HEK293 (cell line): ENCODE measurements at regions not wholly inside any gene's neighbourhood (a gene's known extent, or its start where the extent isn't known, plus 50 kb on each side); places are given as distances from the start of the nearest gene placed in this dataset.
A peak's percentile ranks its signal among the peaks of the same experiment; 100 is the strongest.

Source experiments
- CTCF ChIA-PET: fragments of 350-600 bp; formaldehyde crosslinking; extraction: SDS; loops from one replicate; lab custom pipeline; 2021; ENCODE audit warnings: antibody characterized with exemption; lab: Yijun Ruan, JAX
- POLR2A ChIA-PET: fragments of 300-600 bp; formaldehyde crosslinking; extraction: SDS; loops from one replicate; lab custom pipeline; 2020; ENCODE audit warnings: antibody characterized with exemption, inconsistent platforms; lab: Yijun Ruan, JAX
- H3K27ac ChIP-seq: fragments of 200-500 bp; sonication (Bioruptor generic); 2 replicates; pipeline ENCODE4 v1.5.1; 2014; ENCODE audit warnings: low read depth, low read length, control low read depth, inconsistent platforms; ENCODE audit errors: extremely low read depth
- H3K36me3 ChIP-seq, 2 experiments: fragments of 200-500 bp in 1 of 2; sonication (Bioruptor generic) in 1 of 2; 1 replicate in 1 of 2; 2 replicates in 1 of 2; pipeline ENCODE4 v1.5.1; 2014 to 2017; ENCODE audit warnings: inconsistent platforms in 2 of 2, low read length in 2 of 2; ENCODE audit not compliant: control insufficient read depth in 2 of 2, insufficient read depth in 1 of 2
- H3K4me1 ChIP-seq: fragments of 200-500 bp; sonication (Bioruptor generic); 2 replicates; pipeline ENCODE4 v1.5.1; 2014; ENCODE audit warnings: mild to moderate bottlenecking, low read length, inconsistent platforms; ENCODE audit not compliant: control insufficient read depth, insufficient read depth
- H3K4me3 ChIP-seq: 2 replicates; pipeline ENCODE4 v1.5.1; 2011; ENCODE audit warnings: low read depth, mild to moderate bottlenecking, control low read depth, low read length, moderate library complexity
- H3K9me3 ChIP-seq: fragments of 200-500 bp; sonication (Bioruptor generic); 2 replicates; pipeline ENCODE4 v1.5.1; 2014; ENCODE audit warnings: low read depth, low read length, inconsistent platforms; ENCODE audit not compliant: control insufficient read depth, insufficient read depth
- BCL6B ChIP-seq: fragments of 450-650 bp; formaldehyde crosslinking; IDR thresholded peaks from 2 replicates; pipeline ENCODE4 v1.5.1; 2017; ENCODE audit warnings: missing biosample characterization, missing genetic modification characterization
- HOXA7 ChIP-seq: sonication (generic); formaldehyde crosslinking; IDR thresholded peaks from 2 replicates; pipeline ENCODE4 v1.8.1; 2022; ENCODE audit warnings: missing genetic modification reagents, borderline replicate concordance
- IKZF3 ChIP-seq: fragments of 450-650 bp; IDR thresholded peaks from 2 replicates; pipeline ENCODE4 v1.5.0; 2018; ENCODE audit warnings: missing biosample characterization, mild to moderate bottlenecking, missing genetic modification characterization, moderate library complexity
- KLF17 ChIP-seq: fragments of 450-650 bp; formaldehyde crosslinking; IDR thresholded peaks from 2 replicates; pipeline ENCODE4 v1.5.1; 2016; ENCODE audit warnings: missing biosample characterization, missing genetic modification characterization
- PRDM1 ChIP-seq: fragments of 450-650 bp; formaldehyde crosslinking; IDR thresholded peaks from 2 replicates; pipeline ENCODE4; 2016; ENCODE audit warnings: missing biosample characterization, missing genetic modification characterization
- SCRT2 ChIP-seq: fragments of 450-650 bp; formaldehyde crosslinking; IDR thresholded peaks from 2 replicates; pipeline ENCODE4 v1.5.1; 2016; ENCODE audit warnings: missing biosample characterization, missing genetic modification characterization
- SP3 ChIP-seq: fragments of 450-650 bp; formaldehyde crosslinking; IDR thresholded peaks from 2 replicates; pipeline ENCODE4 v1.5.1; 2016; ENCODE audit warnings: missing biosample characterization, missing genetic modification characterization
- ZBTB1 ChIP-seq: fragments of 450-650 bp; formaldehyde crosslinking; IDR thresholded peaks from 2 replicates; pipeline ENCODE4 v1.5.1; 2016; ENCODE audit warnings: missing biosample characterization, missing genetic modification characterization
- ZFP37 ChIP-seq: fragments of 450-650 bp; formaldehyde crosslinking; IDR thresholded peaks from 2 replicates; pipeline ENCODE4 v1.5.1; 2016; ENCODE audit warnings: missing biosample characterization, missing genetic modification characterization
- ZFP41 ChIP-seq: fragments of 450-650 bp; formaldehyde crosslinking; IDR thresholded peaks from 2 replicates; pipeline ENCODE4 v1.5.1; 2016; ENCODE audit warnings: missing biosample characterization, missing genetic modification characterization, borderline replicate concordance
- ZIC2 ChIP-seq: fragments of 450-650 bp; formaldehyde crosslinking; IDR thresholded peaks from 2 replicates; pipeline ENCODE4 v1.5.1; 2016; ENCODE audit warnings: missing biosample characterization, missing genetic modification characterization
- ZNF146 ChIP-seq: fragments of 450-650 bp; formaldehyde crosslinking; IDR thresholded peaks from 2 replicates; pipeline ENCODE4 v1.5.1; 2016; ENCODE audit warnings: missing biosample characterization, missing genetic modification characterization
- ZNF16 ChIP-seq: fragments of 450-650 bp; formaldehyde crosslinking; IDR thresholded peaks from 2 replicates; pipeline ENCODE4 v1.5.1; 2016; ENCODE audit warnings: low read depth, missing biosample characterization, missing genetic modification characterization
- ZNF23 ChIP-seq: fragments of 450-650 bp; formaldehyde crosslinking; IDR thresholded peaks from 2 replicates; pipeline ENCODE4 v1.5.1; 2016; ENCODE audit warnings: missing biosample characterization, missing genetic modification characterization, borderline replicate concordance
- ZNF266 ChIP-seq: fragments of 450-650 bp; formaldehyde crosslinking; IDR thresholded peaks from 2 replicates; pipeline ENCODE4 v1.5.1; 2016; ENCODE audit warnings: missing biosample characterization, missing genetic modification characterization, low read depth
- ZNF585B ChIP-seq: fragments of 450-650 bp; formaldehyde crosslinking; IDR thresholded peaks from 2 replicates; pipeline ENCODE4 v1.5.1; 2016; ENCODE audit warnings: missing biosample characterization, missing genetic modification characterization
- ZNF654 ChIP-seq: fragments of 450-650 bp; formaldehyde crosslinking; IDR thresholded peaks from 2 replicates; pipeline ENCODE4 v1.5.1; 2016; ENCODE audit warnings: low read depth, missing biosample characterization, missing genetic modification characterization
- ZNF707 ChIP-seq: fragments of 450-650 bp; formaldehyde crosslinking; IDR thresholded peaks from 2 replicates; pipeline ENCODE4 v1.5.1; 2016; ENCODE audit warnings: missing biosample characterization, missing genetic modification characterization
- ZNF76 ChIP-seq: fragments of 450-650 bp; formaldehyde crosslinking; IDR thresholded peaks from 2 replicates; pipeline ENCODE4; 2016; ENCODE audit warnings: low read depth, missing biosample characterization, missing genetic modification characterization, borderline replicate concordance
- ZSCAN30 ChIP-seq: fragments of 450-650 bp; IDR thresholded peaks from 2 replicates; pipeline ENCODE4 v1.5.1; 2018; ENCODE audit warnings: missing biosample characterization, mild to moderate bottlenecking, missing genetic modification characterization, moderate library complexity
- TF ChIP-seq, protein P1 (sequence below): fragments of 450-650 bp; formaldehyde crosslinking; IDR thresholded peaks from 2 replicates; pipeline ENCODE4 v1.5.1; 2016; ENCODE audit warnings: missing biosample characterization, missing genetic modification characterization

DNA sequence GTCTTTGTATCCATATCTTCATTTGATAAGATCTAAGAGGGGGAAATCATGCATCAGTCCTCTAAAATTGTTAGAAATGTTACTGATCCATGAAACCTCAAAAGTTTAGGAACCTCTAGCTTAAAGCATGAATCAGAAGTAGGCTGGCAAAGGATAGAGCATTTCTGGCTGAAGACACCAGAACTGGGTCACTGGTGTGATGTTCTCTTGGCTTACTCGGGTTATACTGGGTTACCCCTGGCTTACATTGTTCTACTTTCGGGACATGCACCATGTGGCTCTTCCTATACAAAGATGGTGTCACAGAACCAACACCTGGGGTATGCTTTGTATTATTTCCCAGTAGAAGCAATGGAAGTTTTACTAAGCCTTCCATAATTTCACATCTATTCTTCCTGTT, 83.2 kb upstream of the TNP1 start (continued):
- TF ChIP-seq HOXA7 (CRISPR knock-in tag) = no peak
- no peak for TF ChIP-seq ZNF707 (tag by site-specific recombination)
- no peak for TF ChIP-seq ZFP41 (tag by site-specific recombination)
- TF ChIP-seq ZNF654 = no peak
- TF ChIP-seq ZNF16 (tag by site-specific recombination) = no peak
- TF ChIP-seq ZNF76 (tag by site-specific recombination) = no peak
- TF ChIP-seq ZIC2 (tag by site-specific recombination) = no peak
- TF ChIP-seq SCRT2 (tag by site-specific recombination) = no peak

DNA sequence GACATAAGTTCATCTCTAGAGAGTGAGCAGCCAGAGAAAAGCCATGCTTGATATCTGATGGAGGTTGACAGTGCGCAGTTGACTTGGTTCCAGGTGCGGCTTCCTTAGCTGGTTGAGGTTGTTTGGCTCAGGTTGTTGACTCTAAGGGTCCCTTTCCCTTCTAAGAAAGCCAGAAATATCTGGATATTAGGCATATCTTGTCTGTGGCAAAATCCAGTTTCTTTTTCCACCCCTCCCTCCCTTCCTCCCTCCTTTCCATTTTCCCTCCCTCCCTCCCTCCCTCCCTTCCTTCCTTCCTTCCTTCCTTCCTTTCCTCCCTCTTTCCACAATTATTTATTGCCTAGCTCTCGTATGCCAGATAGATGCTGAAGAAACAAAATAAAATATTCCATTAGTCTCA, 82.6 kb upstream of the TNP1 start:
- no peaks in the 10 kb centered on the region for H3K9me3 ChIP-seq
- ChIA-PET CTCF (interaction anchor here (0.6 kb wide), 2 partner anchors 42 to 115 kb away, joined by 3 to 4 read pairs; no protein-coding TSS in a partner anchor), POLR2A (no interaction called here)
- H3K4me1 ChIP-seq = no peaks in the 10 kb centered on the region
- TF ChIP-seq ZNF585B (tag by site-specific recombination) = no peak
- TF ChIP-seq, protein P1, sequence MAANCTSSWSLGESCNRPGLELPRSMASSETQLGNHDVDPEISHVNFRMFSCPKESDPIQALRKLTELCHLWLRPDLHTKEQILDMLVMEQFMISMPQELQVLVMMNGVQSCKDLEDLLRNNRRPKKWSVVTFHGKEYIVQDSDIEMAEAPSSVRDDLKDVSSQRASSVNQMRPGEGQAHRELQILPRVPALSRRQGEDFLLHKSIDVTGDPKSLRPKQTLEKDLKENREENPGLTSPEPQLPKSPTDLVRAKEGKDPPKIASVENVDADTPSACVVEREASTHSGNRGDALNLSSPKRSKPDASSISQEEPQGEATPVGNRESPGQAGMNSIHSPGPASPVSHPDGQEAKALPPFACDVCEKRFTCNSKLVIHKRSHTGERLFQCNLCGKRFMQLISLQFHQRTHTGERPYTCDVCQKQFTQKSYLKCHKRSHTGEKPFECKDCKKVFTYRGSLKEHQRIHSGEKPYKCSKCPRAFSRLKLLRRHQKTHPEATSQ (tag by site-specific recombination) = no peak
- TF ChIP-seq ZNF266 = no peak
- H3K27ac ChIP-seq = no peak overlapping the region
- H3K4me3 ChIP-seq = no peak overlapping the region
- H3K36me3 ChIP-seq = no peaks in the 10 kb centered on the region

- no peaks in the 10 kb centered on the region for H3K4me1 ChIP-seq
- H3K27ac ChIP-seq = no peak overlapping the region
- CTCF ChIA-PET = interaction anchor here (0.6 kb wide), 1 partner anchor 115 kb away, joined by 4 read pairs; no protein-coding TSS in a partner anchor
- TF ChIP-seq IKZF3 = no peak
- TF ChIP-seq PRDM1 (tag by site-specific recombination) = no peak
- TF ChIP-seq ZFP37 (tag by site-specific recombination) = no peak
- TF ChIP-seq SP3 (tag by site-specific recombination) = no peak
- TF ChIP-seq, all 188 proteins: peak for 0
- no peak overlapping the region for H3K4me3 ChIP-seq
- POLR2A ChIA-PET = no interaction called here
- H3K9me3 ChIP-seq = no peaks in the 10 kb centered on the region
- H3K36me3 ChIP-seq = no peaks in the 10 kb centered on the region
These were observed 82.2 kb upstream of the TNP1 start for GRCh38 chr2:216942016-216942415.

- Histone ChIP-seq H3K9me3 (no peaks in the 10 kb centered on the region), H3K27ac (no peak overlapping the region), H3K4me3 (no peak overlapping the region), H3K4me1 (no peaks in the 10 kb centered on the region), H3K36me3 (no peaks in the 10 kb centered on the region)
- POLR2A ChIA-PET = no interaction called here
- TF ChIP-seq KLF17 (tag by site-specific recombination) = no peak
- TF ChIP-seq ZIC2 (tag by site-specific recombination) = 0 out of 2 replicates have a peak, but pooled peaks have one; percentile 28
- CTCF ChIA-PET = interaction anchor here (0.6 to 0.9 kb wide), 2 partner anchors 157 to 238 kb away, joined by 3 to 5 read pairs; no protein-coding TSS in a partner anchor
These were observed 77.1 kb upstream of the TNP1 start for GRCh38 chr2:216936954-216937357.

- ChIA-PET CTCF (no interaction called here), POLR2A (no interaction called here)
- Histone ChIP-seq H3K4me1 (no peaks in the 10 kb centered on the region), H3K9me3 (no peaks in the 10 kb centered on the region), H3K4me3 (no peak overlapping the region), H3K27ac (no peak overlapping the region), H3K36me3 (no peaks in the 10 kb centered on the region)
- TF ChIP-seq BCL6B (tag by site-specific recombination) (no peak), ZBTB1 (tag by site-specific recombination) (no peak), ZNF146 (tag by site-specific recombination) (no peak), ZNF23 (tag by site-specific recombination) (no peak), ZSCAN30 (tag by site-specific recombination) (no peak)
These were observed 74.8 kb upstream of the TNP1 start for GRCh38 chr2:216934623-216935022.
